Ovary (tissue), 3 donors: ENCODE measurements at regions not wholly inside any gene's neighbourhood (a gene's known extent, or its start where the extent isn't known, plus 50 kb on each side); places are given as distances from the start of the nearest gene placed in this dataset.

ENCODE experiments used
- EP300 ChIP-seq: sonication (generic); formaldehyde crosslinking; IDR thresholded peaks from one replicate; pipeline ENCODE4 v1.6.1; 2017; ENCODE audit warnings: antibody characterized with exemption
- POLR2A ChIP-seq: fragments of 450-650 bp; IDR thresholded peaks from one replicate; pipeline ENCODE4 v1.6.1; 2017; ENCODE audit warnings: antibody characterized with exemption, mild to moderate bottlenecking, moderate library complexity
- TF ChIP-seq, protein P1 (sequence below), 3 donors: fragments of 450-650 bp in 2 of 3; fragments of 200-600 bp in 1 of 3; IDR thresholded peaks; one replicate each; pipeline versions ENCODE4 v1.5.1 to v1.8.0; 2016 to 2022; ENCODE audit warnings: antibody characterized with exemption in 3 of 3, mild to moderate bottlenecking in 1 of 3
- donor health status: DM: no; HTN: no; CAD: no.

DNA sequence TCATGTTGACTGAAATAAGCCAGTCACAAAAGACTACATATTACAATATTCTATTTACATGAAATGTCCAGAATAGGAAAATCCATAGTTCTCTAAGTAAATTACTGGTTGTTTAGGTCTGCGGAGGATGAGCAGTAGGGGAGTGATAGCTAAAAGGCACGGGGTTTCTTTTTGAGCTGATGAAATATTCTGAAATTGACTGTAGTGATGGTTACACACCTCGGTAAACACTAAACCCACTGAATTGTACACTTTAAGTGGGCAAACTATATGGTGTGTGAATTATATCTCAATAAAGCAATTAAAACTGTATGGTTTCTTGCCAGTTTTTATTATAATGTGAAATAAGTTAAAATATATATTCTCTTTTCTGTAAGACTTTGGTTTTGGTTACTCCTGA is 77.7 kb upstream of the TMED7 start:
- TF ChIP-seq, protein P1, sequence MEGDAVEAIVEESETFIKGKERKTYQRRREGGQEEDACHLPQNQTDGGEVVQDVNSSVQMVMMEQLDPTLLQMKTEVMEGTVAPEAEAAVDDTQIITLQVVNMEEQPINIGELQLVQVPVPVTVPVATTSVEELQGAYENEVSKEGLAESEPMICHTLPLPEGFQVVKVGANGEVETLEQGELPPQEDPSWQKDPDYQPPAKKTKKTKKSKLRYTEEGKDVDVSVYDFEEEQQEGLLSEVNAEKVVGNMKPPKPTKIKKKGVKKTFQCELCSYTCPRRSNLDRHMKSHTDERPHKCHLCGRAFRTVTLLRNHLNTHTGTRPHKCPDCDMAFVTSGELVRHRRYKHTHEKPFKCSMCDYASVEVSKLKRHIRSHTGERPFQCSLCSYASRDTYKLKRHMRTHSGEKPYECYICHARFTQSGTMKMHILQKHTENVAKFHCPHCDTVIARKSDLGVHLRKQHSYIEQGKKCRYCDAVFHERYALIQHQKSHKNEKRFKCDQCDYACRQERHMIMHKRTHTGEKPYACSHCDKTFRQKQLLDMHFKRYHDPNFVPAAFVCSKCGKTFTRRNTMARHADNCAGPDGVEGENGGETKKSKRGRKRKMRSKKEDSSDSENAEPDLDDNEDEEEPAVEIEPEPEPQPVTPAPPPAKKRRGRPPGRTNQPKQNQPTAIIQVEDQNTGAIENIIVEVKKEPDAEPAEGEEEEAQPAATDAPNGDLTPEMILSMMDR (IDR thresholded peaks at IDR 0.05), result no peak
- TF ChIP-seq EP300 (no peak), POLR2A (no peak)
